ENCODE measurements at regions not wholly inside any gene's neighbourhood (a gene's known extent, or its start where the extent isn't known, plus 50 kb on each side); places are given as distances from the start of the nearest gene placed in this dataset.
A peak's percentile ranks its signal among the peaks of the same experiment; 100 is the strongest.

DNA sequence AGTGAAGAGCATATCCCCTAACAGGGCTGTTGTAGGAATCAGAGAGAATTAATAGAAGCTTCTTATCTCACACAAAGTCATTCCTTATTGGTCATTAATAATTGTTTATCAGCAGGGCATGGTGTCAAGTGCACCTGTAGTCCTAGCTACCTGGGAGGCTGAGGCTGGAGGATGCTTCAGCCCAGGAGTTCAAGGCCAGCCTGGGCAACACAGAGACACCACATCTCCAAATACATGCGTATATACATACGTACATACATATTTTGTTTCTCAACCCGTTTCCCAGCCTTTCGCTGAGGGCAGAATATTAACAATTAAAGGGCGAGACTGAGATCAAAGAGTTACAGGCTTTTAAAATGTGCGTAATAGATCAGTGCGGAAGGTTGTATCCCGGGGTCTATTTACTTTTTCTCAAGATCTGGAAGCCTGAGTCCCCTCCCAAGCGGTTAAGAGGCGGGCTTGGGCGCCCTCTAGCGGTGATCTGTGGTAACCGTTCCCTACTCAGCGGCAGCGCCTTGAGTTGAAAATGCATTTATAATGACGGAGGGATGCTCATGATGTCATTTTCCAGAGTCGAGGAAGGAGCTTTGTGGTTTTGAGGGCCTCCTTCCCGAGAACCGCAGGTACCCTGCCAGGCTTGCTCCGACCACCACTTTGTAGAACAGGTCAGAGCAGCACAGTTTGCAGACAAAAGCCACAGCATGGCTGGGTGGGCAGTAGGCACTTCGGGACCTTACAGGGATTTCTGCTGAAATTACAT, 169.6 kb upstream of the GPR12 start:
- peak; percentile 76 for DNase-seq

- DNase-seq: no peak
Measured at GRCh38 chr13:26927511-26927910, 166.9 kb upstream of the GPR12 start.

- no peak for DNase-seq
Measured at GRCh38 chr13:26926371-26926770, 165.8 kb upstream of the GPR12 start.

DNA sequence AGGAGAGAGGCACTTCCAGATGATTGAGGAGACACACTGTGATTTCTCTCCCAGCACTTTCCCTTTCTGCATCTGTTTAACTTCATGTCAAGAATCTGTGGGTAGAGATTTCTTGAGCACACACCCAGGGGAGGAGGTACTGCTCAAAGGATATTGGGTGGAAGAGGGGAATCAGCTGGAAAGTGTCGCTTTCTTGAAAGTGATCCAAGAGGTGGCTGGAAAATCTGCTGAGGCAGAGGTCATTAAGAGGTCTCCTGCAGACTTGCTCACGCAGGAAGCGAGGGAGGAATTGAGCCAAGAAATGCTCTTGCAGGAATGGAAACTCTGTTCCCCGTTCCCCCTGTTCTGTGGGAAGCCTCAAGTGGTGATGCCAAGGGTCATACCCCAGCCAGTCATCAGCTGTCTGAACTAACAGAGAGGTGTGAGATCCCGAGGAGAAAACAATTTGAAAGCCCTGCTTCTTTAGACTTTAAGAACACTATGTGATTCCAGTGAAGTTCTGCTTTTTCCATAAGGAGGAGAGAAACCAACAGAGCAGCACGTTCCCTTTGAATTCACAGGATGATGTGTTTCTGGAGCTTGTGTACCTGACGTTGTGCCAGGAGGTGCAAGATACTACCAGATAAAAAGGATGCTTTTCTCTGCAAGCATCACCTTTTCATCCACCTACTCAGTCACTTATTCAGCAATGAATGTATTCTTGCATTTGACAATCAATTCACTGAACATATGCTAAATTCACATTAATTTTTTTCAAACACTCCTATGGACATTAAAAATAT, 163.4 kb upstream of the GPR12 start:
- no peak for DNase-seq

DNA sequence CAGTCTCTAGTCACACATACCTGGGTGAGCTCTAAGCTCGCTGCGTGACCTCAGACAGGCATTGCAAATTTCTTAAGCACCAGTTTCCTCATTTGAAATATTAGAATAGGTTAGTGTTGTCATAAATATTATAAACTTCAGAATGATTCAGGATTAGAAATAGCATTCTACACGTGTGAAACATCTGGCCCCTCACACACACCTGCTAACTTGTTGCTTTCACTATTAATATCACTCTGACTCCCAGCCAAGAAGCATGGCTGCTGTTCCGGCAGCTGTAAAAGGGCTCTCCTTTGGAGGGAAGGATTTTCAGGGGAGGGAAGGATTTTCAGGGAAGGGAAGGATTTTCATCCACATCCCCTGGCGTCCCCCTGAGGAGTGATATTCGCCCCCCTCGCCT, 161.3 kb upstream of the GPR12 start:
- DNase-seq: no peak

DNA sequence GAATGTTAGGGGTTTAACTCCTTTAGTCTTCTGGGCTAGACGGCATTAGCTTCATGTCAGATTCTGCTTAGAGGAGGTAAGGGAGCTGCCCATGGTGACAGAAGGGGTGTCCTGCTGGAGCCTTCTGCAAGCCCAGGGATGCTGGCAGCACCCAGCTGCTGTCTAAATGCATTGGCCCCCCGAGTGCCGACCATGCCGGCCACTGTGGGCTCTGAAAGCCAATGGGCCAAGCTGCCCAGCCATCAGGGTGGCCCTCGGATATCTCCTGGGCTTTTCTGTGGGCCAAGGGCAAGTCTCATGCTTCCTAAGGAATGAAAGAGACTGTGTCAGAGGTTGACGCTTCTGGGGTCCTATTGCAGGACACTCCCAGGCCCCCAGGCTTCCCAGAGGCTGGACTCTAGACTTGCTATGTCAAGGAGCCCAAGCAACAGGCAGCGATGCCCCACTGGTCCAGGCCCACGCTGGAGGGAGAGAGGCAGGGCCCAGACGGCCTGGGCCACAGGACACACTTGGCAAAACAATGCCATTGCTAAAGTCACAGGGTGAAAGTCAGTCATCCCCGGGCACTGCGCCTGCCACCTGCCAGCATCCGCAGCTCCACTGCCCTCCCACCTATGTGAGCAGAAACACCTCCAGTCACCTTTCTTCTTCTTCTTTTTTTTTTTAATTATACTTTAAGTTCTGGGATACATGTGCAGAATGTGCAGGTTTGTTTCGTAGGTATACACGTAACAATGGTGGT, 160.2 kb upstream of the GPR12 start:
- no peak for DNase-seq

DNA sequence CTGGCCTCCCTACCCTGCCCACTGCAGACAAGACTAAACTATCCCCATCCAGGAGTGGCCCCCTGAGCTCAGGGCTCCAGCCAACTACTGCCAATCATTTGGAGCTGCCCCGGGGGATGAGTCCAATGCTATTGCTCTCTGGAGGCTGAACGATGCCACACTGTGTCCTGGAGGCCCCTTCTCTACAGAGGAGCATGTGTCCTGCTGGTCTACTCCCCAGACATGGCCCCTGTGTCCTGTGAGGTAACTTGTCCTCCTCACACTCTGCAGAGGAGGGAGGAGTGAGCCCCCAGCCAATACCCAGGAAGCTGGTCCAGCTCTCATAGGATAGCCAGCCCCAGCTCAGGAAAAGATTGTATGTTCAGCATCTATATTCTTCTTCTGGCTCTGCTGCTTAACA, 159.1 kb upstream of the GPR12 start:
- DNase-seq: no peak

DNA sequence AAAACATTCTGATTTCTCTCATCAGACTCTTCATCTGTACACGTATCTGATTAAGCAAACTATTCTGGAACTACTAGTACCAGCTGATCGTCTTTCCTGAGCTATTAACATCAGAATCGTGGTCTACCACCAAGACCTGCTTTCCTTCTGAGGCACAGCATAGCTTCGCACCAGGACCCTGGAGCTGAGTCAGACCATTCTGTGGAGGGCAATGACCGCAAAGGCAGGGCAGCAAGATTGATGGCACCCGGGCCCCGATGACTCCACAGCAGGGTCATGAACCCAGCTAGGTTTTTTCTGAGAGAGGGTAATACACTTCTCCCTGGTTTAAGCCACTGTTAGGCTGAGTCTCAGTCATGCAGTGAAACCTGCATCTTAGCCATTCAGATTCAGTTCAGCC, 158.7 kb upstream of the GPR12 start:
- DNase-seq: no peak

- DNase-seq: no peak
Measured at GRCh38 chr13:26914624-26915023, 154.0 kb upstream of the GPR12 start.

DNA sequence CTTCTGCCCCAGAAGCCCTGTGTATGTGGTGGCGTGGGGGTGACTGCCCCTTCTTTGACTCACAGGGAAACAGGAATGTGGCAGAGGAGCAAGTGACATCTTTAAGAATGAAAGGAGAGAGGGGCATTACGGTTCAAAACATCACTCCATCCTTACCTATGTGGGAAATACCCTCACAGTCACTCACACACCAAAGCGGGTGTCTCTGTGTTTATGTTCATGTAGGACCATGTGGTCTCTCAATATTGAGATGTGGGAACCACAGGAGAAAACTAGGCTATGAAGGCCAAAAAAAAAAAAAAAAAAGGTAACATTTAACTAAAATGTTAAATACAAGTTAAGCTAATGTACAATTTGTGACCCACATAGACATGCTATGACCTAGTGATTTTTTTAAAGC, 153.6 kb upstream of the GPR12 start:
- no peak for DNase-seq

GRCh38 chr13:26910754-26911465, 150.3 kb upstream of the GPR12 start:
- no peak for DNase-seq

- DNase-seq: no peak
Measured at GRCh38 chr13:26909477-26909876, 148.9 kb upstream of the GPR12 start.

DNA sequence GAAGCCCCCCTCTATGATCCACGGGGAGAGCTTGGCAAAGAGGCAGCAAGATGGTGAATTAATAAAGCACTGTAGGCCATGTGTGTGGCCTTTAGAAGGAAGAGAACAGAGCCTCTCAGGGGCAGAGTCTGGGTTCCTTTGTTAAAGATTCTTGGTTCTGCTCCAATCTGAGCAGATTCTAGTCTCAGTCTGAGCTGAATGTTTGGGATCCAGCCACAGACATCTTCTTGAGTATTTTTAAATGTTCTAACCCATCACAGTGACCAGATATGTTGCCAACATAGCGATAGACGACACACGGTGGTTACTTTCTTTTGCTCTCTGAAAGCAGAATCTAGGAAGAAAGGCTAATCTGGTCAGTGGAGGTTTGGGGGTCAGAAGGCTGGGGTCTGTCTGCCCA, 147.5 kb upstream of the GPR12 start:
- DNase-seq: no peak

GRCh38 chr13:26899202-26899601, 138.6 kb upstream of the GPR12 start:
- no peak for DNase-seq

DNA sequence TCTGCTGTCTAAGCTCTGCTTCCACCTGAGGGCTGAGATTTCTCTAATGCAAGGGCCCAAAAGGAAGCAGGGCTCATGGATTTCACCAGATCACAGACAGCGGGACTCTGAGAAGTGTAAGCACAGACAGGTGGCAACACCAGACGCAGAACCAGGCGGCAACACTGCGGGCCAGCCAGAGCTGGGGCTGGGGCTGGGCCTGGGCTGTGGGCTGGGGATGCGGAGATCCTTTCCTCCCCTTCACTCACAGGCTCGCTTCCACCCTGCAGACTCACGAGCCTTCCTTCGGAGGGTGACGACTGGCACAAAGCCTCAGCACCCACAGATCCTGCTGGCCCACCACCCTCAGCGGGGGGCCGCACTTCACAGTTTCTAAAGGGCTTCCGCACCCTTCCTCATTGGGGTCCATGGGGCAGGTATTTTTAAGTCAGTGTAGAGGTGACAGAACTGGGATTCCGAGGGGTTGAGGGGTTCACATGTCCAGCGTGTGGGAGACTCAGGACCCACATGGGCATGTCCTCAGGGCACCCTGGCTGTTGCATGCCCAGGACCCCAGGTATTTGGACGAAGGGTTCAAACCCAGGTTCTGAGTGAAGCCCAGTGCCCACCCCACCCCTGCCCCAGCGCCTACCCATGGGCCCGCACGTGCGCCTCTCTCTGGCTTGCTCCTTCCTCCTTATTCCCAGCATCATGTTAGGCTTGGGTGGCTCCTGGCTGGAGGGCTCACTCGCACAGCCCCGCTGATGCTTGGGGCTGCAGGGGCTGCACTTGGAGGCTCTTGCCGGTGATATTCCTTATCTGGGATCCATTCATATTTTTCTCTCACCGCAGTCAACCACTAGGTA, 137.3 kb upstream of the GPR12 start:
- no peak for DNase-seq

DNA sequence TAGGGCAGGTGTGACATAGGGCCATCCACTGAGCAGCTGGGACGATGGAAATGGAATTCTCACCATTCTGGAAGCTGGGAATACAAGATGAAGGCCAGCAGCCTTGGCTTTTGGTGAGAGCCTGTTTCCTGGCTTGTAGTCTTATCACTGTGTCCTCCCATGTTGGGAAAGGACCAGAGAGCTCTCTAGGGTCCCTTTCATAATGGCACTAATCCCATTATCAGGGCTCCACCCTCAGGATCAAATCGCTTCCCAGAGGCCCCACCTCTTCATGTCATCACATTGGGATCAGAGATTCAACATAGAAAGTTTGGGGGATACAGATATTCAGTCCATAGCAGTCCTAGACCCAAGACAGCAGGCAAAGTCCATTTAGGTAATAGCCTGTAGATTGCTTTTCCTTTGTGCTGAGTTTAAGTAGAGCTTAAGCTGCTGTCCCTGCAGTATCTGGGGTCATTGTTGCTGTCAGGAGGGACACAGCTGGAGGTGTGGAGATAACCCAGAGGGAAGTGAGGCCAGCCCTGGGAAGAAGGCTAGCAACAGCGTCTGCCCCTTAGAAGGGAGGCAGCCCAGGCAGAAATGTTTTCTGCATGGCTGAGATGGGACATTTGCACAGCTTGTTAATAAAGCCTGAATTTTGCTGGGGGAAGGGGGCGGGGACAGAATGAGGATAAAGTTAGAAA, 136.5 kb upstream of the GPR12 start:
- no peak for DNase-seq

GRCh38 chr13:26895808-26896466, 135.4 kb upstream of the GPR12 start:
- DNase-seq: no peak

- DNase-seq: no peak
Measured at GRCh38 chr13:26895081-26895807, 134.7 kb upstream of the GPR12 start.

DNA sequence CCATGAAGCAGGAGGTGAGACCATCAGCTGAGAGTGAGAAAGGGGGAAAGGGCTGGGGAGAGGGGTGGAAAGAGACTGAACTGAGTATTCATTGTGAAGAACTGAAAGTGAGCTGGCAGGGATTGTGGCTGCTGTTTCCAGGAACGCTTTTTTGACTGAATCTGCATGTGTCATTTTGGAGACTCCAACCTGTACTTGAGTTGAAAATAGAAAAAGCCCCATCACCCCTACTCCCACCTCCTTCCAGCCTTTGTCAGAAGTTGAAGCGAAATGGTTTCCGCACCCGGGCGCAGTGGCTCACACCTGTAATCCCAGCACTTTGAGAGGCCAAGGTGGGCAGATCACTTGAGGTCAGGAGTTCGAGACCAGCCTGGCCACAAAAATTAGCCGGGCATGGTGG, 128.0 kb upstream of the GPR12 start:
- DNase-seq: no peak

GRCh38 chr13:26887594-26887993, 127.0 kb upstream of the GPR12 start:
- no peak for DNase-seq
